Keratinocyte (primary cell): ENCODE measurements at regions not wholly inside any gene's neighbourhood (a gene's known extent, or its start where the extent isn't known, plus 50 kb on each side); places are given as distances from the start of the nearest gene placed in this dataset.

ENCODE experiments used
- DNase-seq: peaks from one replicate; pipeline ENCODE4 v3.0.0-alpha.2; 2011; ENCODE audit warnings: low read depth, missing footprints, low spot score
- FAIRE-seq: peaks from 2 replicates; lab custom pipeline; 2011; peaks lifted over from hg19 to GRCh38; lab: Jason Lieb, UNC
- H2AFZ ChIP-seq: 2 replicates; pipeline ENCODE4 v1.6.0; 2012; ENCODE audit warnings: low read length, control low read depth, inconsistent platforms; ENCODE audit not compliant: control insufficient read depth
- H3K27ac ChIP-seq: 2 replicates; pipeline ENCODE4 v1.5.1; 2011; ENCODE audit warnings: low read length; ENCODE audit not compliant: control insufficient read depth, insufficient read depth
- H3K27me3 ChIP-seq: 3 replicates; pipeline ENCODE4 v1.6.0; 2011; ENCODE audit warnings: low read length; ENCODE audit not compliant: control insufficient read depth, insufficient read depth; ENCODE audit errors: extremely low read depth
- H3K36me3 ChIP-seq, 2 experiments: 2 replicates in 1 of 2; 3 replicates in 1 of 2; pipeline ENCODE4 v1.5.1; 2011; ENCODE audit warnings: low read length in 2 of 2, mild to moderate bottlenecking in 1 of 2; ENCODE audit not compliant: control insufficient read depth in 2 of 2, insufficient read depth in 2 of 2; ENCODE audit errors: extremely low read depth in 1 of 2
- H3K4me1 ChIP-seq: 3 replicates; pipeline ENCODE4 v1.5.1; 2011; ENCODE audit warnings: low read length; ENCODE audit not compliant: control insufficient read depth, insufficient read depth; ENCODE audit errors: extremely low read depth
- H3K4me2 ChIP-seq: 3 replicates; pipeline ENCODE4 v1.6.0; 2011; ENCODE audit warnings: low read depth, low read length; ENCODE audit not compliant: control insufficient read depth, insufficient read depth; ENCODE audit errors: extremely low read depth
- H3K4me3 ChIP-seq, 3 experiments: fragments of 200-600 bp in 1 of 3; sonication (generic) in 1 of 3; 2 replicates in 2 of 3; 3 replicates in 1 of 3; pipeline ENCODE4 v1.5.1; 2011 to 2016; ENCODE audit warnings: low read length in 3 of 3, mild to moderate bottlenecking in 3 of 3, control low read depth in 2 of 3, inconsistent platforms in 1 of 3, low read depth in 1 of 3, mixed read lengths in 1 of 3, mixed run types in 1 of 3, moderate library complexity in 1 of 3; ENCODE audit not compliant: control insufficient read depth in 2 of 3, insufficient read depth in 2 of 3; ENCODE audit errors: extremely low read depth in 1 of 3
- H3K79me2 ChIP-seq: 2 replicates; pipeline ENCODE4 v1.6.0; 2012; ENCODE audit warnings: low read length; ENCODE audit not compliant: control insufficient read depth, insufficient read depth
- H3K9ac ChIP-seq: 3 replicates; pipeline ENCODE4 v1.6.0; 2011; ENCODE audit warnings: low read length; ENCODE audit not compliant: control insufficient read depth, insufficient read depth; ENCODE audit errors: extremely low read depth
- H3K9me1 ChIP-seq: 3 replicates; pipeline ENCODE4 v1.6.0; 2011; ENCODE audit warnings: low read length; ENCODE audit not compliant: control insufficient read depth, insufficient read depth; ENCODE audit errors: extremely low read depth
- H3K9me3 ChIP-seq: 2 replicates; pipeline ENCODE4 v1.5.1; 2012; ENCODE audit warnings: low read depth, low read length; ENCODE audit not compliant: control insufficient read depth
- H4K20me1 ChIP-seq: 3 replicates; pipeline ENCODE4 v1.6.0; 2011; ENCODE audit warnings: low read length; ENCODE audit not compliant: control insufficient read depth, insufficient read depth; ENCODE audit errors: extremely low read depth
- EZH2 ChIP-seq: IDR thresholded peaks from one replicate; pipeline ENCODE4 v1.6.1; 2012; ENCODE audit warnings: inconsistent platforms, mild to moderate bottlenecking, low read length, moderate library complexity
- dilution Hi-C: fragments of 300-500 bp; cut with MboI; formaldehyde crosslinking; loops from one replicate; pipeline ENCODE4 v1.7.0; 2020; ENCODE audit warnings: low sequenced_read_pairs; ENCODE audit not compliant: extremely low pct_ligation_motif_present
- TF ChIP-seq, protein P1 (sequence below), 3 experiments: IDR thresholded peaks in 1 of 3; conservative IDR thresholded peaks in 1 of 3; optimal IDR thresholded peaks in 1 of 3; 2 replicates in 2 of 3; 3 replicates in 1 of 3; pipeline versions ENCODE3 to v1.5.1; 2011; ENCODE audit warnings: low read length in 3 of 3, mild to moderate bottlenecking in 3 of 3, moderate library complexity in 2 of 3, control low read depth in 1 of 3, inconsistent platforms in 1 of 3; ENCODE audit not compliant: insufficient read depth in 2 of 3; ENCODE audit errors: extremely low read depth in 1 of 3

DNA sequence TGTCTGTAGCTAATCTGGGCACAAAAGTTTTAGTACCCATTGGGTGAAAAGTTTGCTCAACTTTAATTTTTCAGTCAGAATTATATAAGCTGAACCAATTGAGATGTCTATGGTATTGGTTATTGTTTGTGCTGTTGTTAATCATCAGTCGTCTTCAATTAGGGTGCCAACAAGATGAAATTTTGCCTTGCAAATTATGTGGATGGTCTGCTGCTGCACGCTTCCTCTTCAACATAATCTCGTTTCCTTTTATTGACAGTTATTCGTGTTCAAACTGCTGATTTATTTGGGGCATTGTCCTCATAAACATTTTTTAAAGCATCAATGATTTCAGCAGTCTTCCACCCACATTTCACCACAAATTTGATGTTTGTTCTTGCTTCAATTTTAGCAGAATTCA lies 194.0 kb downstream of the HTR1A start:
- DNase-seq, result no peak
- Histone ChIP-seq H3K4me3 (no peak overlapping the region), H3K9me1 (no peaks in the 10 kb centered on the region), H3K36me3 (no peaks in the 10 kb centered on the region), H3K27ac (no peak overlapping the region), H4K20me1 (no peaks in the 10 kb centered on the region), H3K9me3 (no peaks in the 10 kb centered on the region), H3K9ac (no peak overlapping the region), H3K79me2 (no peaks in the 10 kb centered on the region), H3K27me3 (no peaks in the 10 kb centered on the region), H3K4me1 (no peaks in the 10 kb centered on the region), H3K4me2 (no peak overlapping the region), H2AFZ (no peak overlapping the region)
- no peak for FAIRE-seq
- TF ChIP-seq EZH2, result no peak
- TF ChIP-seq, protein P1, sequence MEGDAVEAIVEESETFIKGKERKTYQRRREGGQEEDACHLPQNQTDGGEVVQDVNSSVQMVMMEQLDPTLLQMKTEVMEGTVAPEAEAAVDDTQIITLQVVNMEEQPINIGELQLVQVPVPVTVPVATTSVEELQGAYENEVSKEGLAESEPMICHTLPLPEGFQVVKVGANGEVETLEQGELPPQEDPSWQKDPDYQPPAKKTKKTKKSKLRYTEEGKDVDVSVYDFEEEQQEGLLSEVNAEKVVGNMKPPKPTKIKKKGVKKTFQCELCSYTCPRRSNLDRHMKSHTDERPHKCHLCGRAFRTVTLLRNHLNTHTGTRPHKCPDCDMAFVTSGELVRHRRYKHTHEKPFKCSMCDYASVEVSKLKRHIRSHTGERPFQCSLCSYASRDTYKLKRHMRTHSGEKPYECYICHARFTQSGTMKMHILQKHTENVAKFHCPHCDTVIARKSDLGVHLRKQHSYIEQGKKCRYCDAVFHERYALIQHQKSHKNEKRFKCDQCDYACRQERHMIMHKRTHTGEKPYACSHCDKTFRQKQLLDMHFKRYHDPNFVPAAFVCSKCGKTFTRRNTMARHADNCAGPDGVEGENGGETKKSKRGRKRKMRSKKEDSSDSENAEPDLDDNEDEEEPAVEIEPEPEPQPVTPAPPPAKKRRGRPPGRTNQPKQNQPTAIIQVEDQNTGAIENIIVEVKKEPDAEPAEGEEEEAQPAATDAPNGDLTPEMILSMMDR (optimal IDR thresholded peaks at IDR 0.05 in 1 of 3, IDR thresholded peaks at IDR 0.05 in 1 of 3, conservative IDR thresholded peaks at IDR 0.05 in 1 of 3; ENCODE audit: extremely low read depth in 1 of 3, insufficient read depth in 2 of 3, low read length in 3 of 3), result no peak
- dilution Hi-C loops, result no loop called here

- Histone ChIP-seq H3K9ac (no peak overlapping the region), H3K79me2 (no peaks in the 10 kb centered on the region), H3K27ac (no peak overlapping the region), H3K9me3 (no peaks in the 10 kb centered on the region), H3K27me3 (no peaks in the 10 kb centered on the region), H3K4me1 (no peaks in the 10 kb centered on the region), H3K4me2 (no peak overlapping the region), H3K4me3 (no peak overlapping the region), H2AFZ (no peak overlapping the region), H4K20me1 (no peaks in the 10 kb centered on the region), H3K9me1 (no peaks in the 10 kb centered on the region), H3K36me3 (no peaks in the 10 kb centered on the region)
- TF ChIP-seq EZH2, result no peak
- TF ChIP-seq, protein P1 (optimal IDR thresholded peaks at IDR 0.05 in 1 of 3, IDR thresholded peaks at IDR 0.05 in 1 of 3, conservative IDR thresholded peaks at IDR 0.05 in 1 of 3; ENCODE audit: extremely low read depth in 1 of 3, insufficient read depth in 2 of 3, low read length in 3 of 3), result no peak
- FAIRE-seq (no peak), DNase-seq (no peak)
- dilution Hi-C loops, result no loop called here
These were observed 201.3 kb downstream of the HTR1A start for GRCh38 chr5:63760965-63761364.
